ENCODE measurements at regions not wholly inside any gene's neighbourhood (a gene's known extent, or its start where the extent isn't known, plus 50 kb on each side); places are given as distances from the start of the nearest gene placed in this dataset.

DNA sequence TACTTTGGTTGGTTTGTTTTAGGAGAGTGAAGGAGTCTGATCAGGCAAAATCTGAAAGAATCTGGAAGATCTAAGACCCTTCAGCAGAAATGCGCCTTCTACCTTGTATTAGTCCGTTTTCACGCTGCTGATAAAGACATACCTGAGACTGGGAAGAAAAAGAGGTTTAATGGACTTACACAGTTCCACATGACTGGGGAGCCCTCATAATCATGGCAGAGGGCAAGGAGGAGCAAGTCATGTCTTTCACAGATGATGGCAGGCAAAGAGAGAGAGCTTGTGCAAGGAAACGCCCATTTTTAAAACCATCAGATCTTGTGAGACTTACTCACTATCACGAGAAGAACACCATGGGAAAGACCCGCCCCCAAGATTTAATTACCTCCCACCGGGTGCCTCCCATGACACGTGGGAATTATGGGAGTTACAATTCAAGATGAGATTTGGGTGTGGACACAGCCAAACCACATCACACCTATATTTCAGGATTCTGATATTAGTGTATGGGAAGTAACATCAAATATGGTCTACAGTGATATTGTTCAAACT lies 99.3 kb downstream of the GLUL start:
- no peaks in the 10 kb centered on the region for H3K9me3 ChIP-seq
- DNase-seq (peak in 1 of 3 donors; percentile 38), ATAC-seq (peak; percentile 8)
- TF ChIP-seq CTCF (IDR thresholded peaks at IDR 0.05), result no peak
- no peaks in the 10 kb centered on the region for H3K36me3 ChIP-seq (ENCODE audit: low read depth)
- intact Hi-C loops (cut with DNase I, micrococcal nuclease), result no loop called here
- peaks cover 9% of the 10 kb centered on the region for H3K4me1 ChIP-seq (ENCODE audit: low read depth)
- H3K4me3 ChIP-seq, result no peak overlapping the region

DNA sequence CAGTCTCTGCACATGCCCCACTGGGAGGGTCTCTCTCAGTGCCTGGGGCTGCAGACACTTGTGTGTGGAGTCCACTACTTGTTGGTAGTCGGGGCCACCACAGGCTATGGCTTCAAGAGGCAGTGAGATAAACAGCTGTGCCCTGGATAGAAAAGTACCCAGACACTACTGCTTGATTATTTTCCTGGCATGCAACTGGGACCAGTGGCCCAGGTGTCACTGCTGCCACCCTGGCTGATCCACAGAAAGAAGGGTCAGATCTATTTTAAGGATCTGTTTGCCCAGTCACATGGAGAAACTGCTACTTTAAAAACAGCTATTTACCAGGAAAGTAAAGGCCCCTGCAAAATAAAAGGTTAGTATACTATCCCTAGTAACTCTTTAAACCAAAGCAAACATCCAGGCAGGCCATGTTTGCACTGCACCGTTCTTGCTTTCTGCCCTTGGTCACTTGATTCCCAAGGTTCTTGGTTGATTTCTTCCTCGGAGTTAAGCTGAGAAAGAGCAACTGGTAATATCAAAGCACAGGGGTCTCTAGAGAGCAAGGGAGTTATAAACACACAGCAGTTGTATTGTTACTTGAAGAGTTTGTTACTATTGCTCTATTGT lies 99.9 kb downstream of the GLUL start:
- TF ChIP-seq CTCF (IDR thresholded peaks at IDR 0.05), result no peak
- Histone ChIP-seq H3K4me3 (no peak overlapping the region), H3K4me1 (ENCODE audit: low read depth) (peaks cover 9% of the 10 kb centered on the region), H3K9me3 (no peaks in the 10 kb centered on the region), H3K36me3 (ENCODE audit: low read depth) (no peaks in the 10 kb centered on the region)
- peak; percentile 78 for ATAC-seq
- intact Hi-C loops (cut with DNase I, micrococcal nuclease), result no loop called here
- DNase-seq, result peak in 1 of 3 donors; percentile 44

DNA sequence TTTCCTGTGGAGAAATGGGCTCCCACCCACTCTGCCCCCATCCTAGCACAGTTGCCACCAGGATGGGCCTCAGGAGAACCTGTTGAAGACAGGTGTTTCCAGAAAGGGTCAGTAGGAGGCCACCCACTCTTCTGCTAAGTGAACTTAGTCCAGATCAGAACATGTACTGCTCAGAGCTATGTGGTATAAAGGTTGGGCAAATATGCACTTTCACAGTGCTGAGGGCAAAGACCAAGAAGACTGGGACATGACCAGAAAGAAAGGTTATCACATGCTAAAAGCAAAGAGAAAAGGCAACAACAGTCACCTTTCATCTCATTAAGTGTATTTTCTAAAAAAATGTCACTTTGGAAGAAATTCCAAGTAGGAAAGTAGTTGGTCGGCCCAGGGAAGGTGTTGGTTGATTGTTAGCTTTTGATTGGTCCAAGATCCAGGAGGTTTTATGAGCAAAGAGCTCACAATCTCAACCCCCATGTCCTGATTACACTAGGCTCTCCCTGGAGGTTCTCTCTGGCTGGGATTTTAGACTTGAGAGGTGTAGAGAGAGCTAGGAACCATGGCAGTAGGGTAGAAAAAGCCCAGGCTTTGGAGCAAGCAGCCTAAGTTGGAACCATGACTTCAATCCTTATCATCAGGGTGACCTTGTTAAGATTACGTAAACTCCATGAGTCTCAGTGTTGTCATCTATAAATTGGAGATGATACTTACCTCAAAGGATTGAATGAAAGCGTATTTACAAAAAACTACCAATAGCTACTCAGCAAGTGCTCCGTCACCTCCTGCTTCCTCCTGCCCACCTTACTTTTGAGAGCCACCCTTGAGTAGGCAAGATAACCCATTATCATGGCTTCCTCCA lies 102.6 kb downstream of the GLUL start:
- Histone ChIP-seq H3K4me1 (ENCODE audit: low read depth) (peaks cover 9% of the 10 kb centered on the region), H3K9me3 (no peaks in the 10 kb centered on the region), H3K4me3 (no peak overlapping the region), H3K36me3 (ENCODE audit: low read depth) (no peaks in the 10 kb centered on the region)
- TF ChIP-seq CTCF (IDR thresholded peaks at IDR 0.05), result no peak
- intact Hi-C loops (cut with DNase I, micrococcal nuclease), result no loop called here
- ATAC-seq (peak; percentile 64), DNase-seq (peak in 1 of 3 donors; percentile 32)

- intact Hi-C loops (cut with DNase I, micrococcal nuclease), result no loop called here
- Histone ChIP-seq H3K4me3 (no peak overlapping the region), H3K36me3 (ENCODE audit: low read depth) (no peaks in the 10 kb centered on the region), H3K4me1 (ENCODE audit: low read depth) (peaks cover 3% of the 10 kb centered on the region), H3K9me3 (no peaks in the 10 kb centered on the region)
- no peak for TF ChIP-seq CTCF (IDR thresholded peaks at IDR 0.05)
- no peak for ATAC-seq
- peak in 1 of 3 donors; percentile 41 for DNase-seq
Observed at GRCh38 chr1:182286761-182287160, 104.8 kb downstream of the GLUL start.

GRCh38 chr1:182283746-182284544 lies 107.6 kb downstream of the GLUL start:
- Histone ChIP-seq H3K4me1 (ENCODE audit: low read depth) (no peaks in the 10 kb centered on the region), H3K9me3 (no peaks in the 10 kb centered on the region), H3K4me3 (no peak overlapping the region), H3K36me3 (ENCODE audit: low read depth) (no peaks in the 10 kb centered on the region)
- intact Hi-C loops (cut with DNase I, micrococcal nuclease), result no loop called here
- DNase-seq (no peak), ATAC-seq (peak; percentile 39)
- no peak for TF ChIP-seq CTCF (IDR thresholded peaks at IDR 0.05)
